ENCODE measurements at regions not wholly inside any gene's neighbourhood (a gene's known extent, or its start where the extent isn't known, plus 50 kb on each side); places are given as distances from the start of the nearest gene placed in this dataset.
A peak's percentile ranks its signal among the peaks of the same experiment; 100 is the strongest.

GRCh38 chr4:164204434-164204833 lies 549.5 kb upstream of the SMIM31 start:
- Mint-ChIP-seq H3K36me3 (peaks cover 4% of the 10 kb centered on the region; the same call in 1 of the 2 replicates), H3K4me1 (peaks cover 34% of the 10 kb centered on the region), H3K27ac (peak overlapping the region; percentile 87), H3K27me3 (ENCODE audit: low read depth) (no peaks in the 10 kb centered on the region), H3K4me3 (no peak overlapping the region), H3K9me3 (peaks cover 4% of the 10 kb centered on the region)
- no peak for DNase-seq (ENCODE audit: low spot score)
- ChIA-PET CTCF (no interaction called here), POLR2A (no interaction called here)
- ATAC-seq, result peak; percentile 80
- TF ChIP-seq ERG (CRISPR knock-in tag; IDR thresholded peaks at IDR 0.05) (no peak), ETV6 (CRISPR knock-in tag; IDR thresholded peaks at IDR 0.05) (no peak), GRHL2 (CRISPR knock-in tag; IDR thresholded peaks at IDR 0.05; ENCODE audit: insufficient replicate concordance, severe bottlenecking) (no peak), ZNF671 (CRISPR knock-in tag; IDR thresholded peaks at IDR 0.05) (no peak), TEAD1 (CRISPR knock-in tag; IDR thresholded peaks at IDR 0.05) (peak; percentile 97), NFATC4 (CRISPR knock-in tag; IDR thresholded peaks at IDR 0.05) (no peak), ZNF416 (CRISPR knock-in tag; IDR thresholded peaks at IDR 0.05) (no peak), ZNF425 (CRISPR knock-in tag; conservative IDR thresholded peaks at IDR 0.05) (peak; percentile 48; the same call in 1 of the 2 replicates), ZBTB43 (CRISPR knock-in tag; IDR thresholded peaks at IDR 0.05) (no peak)

- Mint-ChIP-seq H3K27me3 (ENCODE audit: low read depth) (no peaks in the 10 kb centered on the region), H3K27ac (no peak overlapping the region), H3K9me3 (no peaks in the 10 kb centered on the region), H3K4me3 (no peak overlapping the region), H3K36me3 (no peaks in the 10 kb centered on the region), H3K4me1 (peaks cover 34% of the 10 kb centered on the region)
- DNase-seq (ENCODE audit: low spot score) (no peak), ATAC-seq (peak; percentile 80)
- ChIA-PET POLR2A (no interaction called here), CTCF (no interaction called here)
- TF ChIP-seq SP1 (CRISPR knock-in tag; conservative IDR thresholded peaks at IDR 0.05) (no peak), ZNF263 (CRISPR knock-in tag; IDR thresholded peaks at IDR 0.05; ENCODE audit: low read depth) (no peak), JUN (CRISPR knock-in tag; IDR thresholded peaks at IDR 0.05) (no peak), E2F4 (CRISPR knock-in tag; IDR thresholded peaks at IDR 0.05; ENCODE audit: borderline replicate concordance, low read depth) (no peak), IRF2 (CRISPR knock-in tag; IDR thresholded peaks at IDR 0.05; ENCODE audit: borderline replicate concordance, low read depth) (no peak), RORB (CRISPR knock-in tag; IDR thresholded peaks at IDR 0.05) (no peak), ATF2 (CRISPR knock-in tag; IDR thresholded peaks at IDR 0.05; ENCODE audit: borderline replicate concordance, low read depth) (no peak), ZSCAN18 (CRISPR knock-in tag; IDR thresholded peaks at IDR 0.05) (no peak), ZNF425 (CRISPR knock-in tag; conservative IDR thresholded peaks at IDR 0.05) (no peak), KAT7 (CRISPR knock-in tag; IDR thresholded peaks at IDR 0.05; ENCODE audit: borderline replicate concordance) (no peak), ATF3 (CRISPR knock-in tag; conservative IDR thresholded peaks at IDR 0.05) (no peak), ETV6 (CRISPR knock-in tag; IDR thresholded peaks at IDR 0.05) (no peak), AR (CRISPR knock-in tag; IDR thresholded peaks at IDR 0.05) (no peak), FOXK1 (CRISPR knock-in tag; IDR thresholded peaks at IDR 0.05) (no peak)
Observed at GRCh38 chr4:164207460-164207859, 546.5 kb upstream of the SMIM31 start.

Data from WTC11 (cell line).